SK-N-SH (cell line): ENCODE measurements at regions not wholly inside any gene's neighbourhood (a gene's known extent, or its start where the extent isn't known, plus 50 kb on each side); places are given as distances from the start of the nearest gene placed in this dataset.

Source experiments
- EP300 ChIP-seq, 2 experiments: IDR thresholded peaks; 2 replicates each; pipeline versions ENCODE4 v1.4.0 to v1.6.1; 2012; ENCODE audit warnings: borderline replicate concordance in 1 of 2, low read depth in 1 of 2, low read length in 1 of 2
- SMC3 ChIP-seq: IDR thresholded peaks from 2 replicates; pipeline ENCODE4 v1.6.1; 2012; ENCODE audit warnings: low read depth, low read length, improper control_type of control experiment

- TF ChIP-seq EP300 (IDR thresholded peaks at IDR 0.05; ENCODE audit: borderline replicate concordance in 1 of 2, low read depth in 1 of 2, low read length in 1 of 2): no peak
- TF ChIP-seq SMC3: no peak
Measured at GRCh38 chr2:220259662-220260061, 632.2 kb downstream of the SLC4A3 start.
